AG04449 (cell line): ENCODE measurements at regions not wholly inside any gene's neighbourhood (a gene's known extent, or its start where the extent isn't known, plus 50 kb on each side); places are given as distances from the start of the nearest gene placed in this dataset.
A peak's percentile ranks its signal among the peaks of the same experiment; 100 is the strongest.

Source experiments
- CTCF ChIA-PET: fragments of 350-600 bp; formaldehyde crosslinking; extraction: SDS; loops from one replicate; lab custom pipeline; 2021; ENCODE audit warnings: antibody characterized with exemption; lab: Yijun Ruan, JAX
- POLR2A ChIA-PET: fragments of 400-600, 350-600 bp; formaldehyde crosslinking; extraction: SDS; loops from one replicate; lab custom pipeline; 2020; ENCODE audit warnings: antibody characterized with exemption, inconsistent platforms; lab: Yijun Ruan, JAX
- DNase-seq: peaks from one replicate; pipeline ENCODE4 v3.0.0-alpha.2; 2010; ENCODE audit warnings: low read depth, low spot score
- H3K4me3 ChIP-seq: 2 replicates; pipeline ENCODE4 v1.5.1; 2011; ENCODE audit warnings: low read depth, mild to moderate bottlenecking, control low read depth, low read length
- CTCF ChIP-seq: IDR thresholded peaks from one replicate; pipeline ENCODE4 v1.5.1; 2011; ENCODE audit warnings: mild to moderate bottlenecking, moderate library complexity, low read length, control low read depth, inconsistent platforms; ENCODE audit not compliant: insufficient read depth; ENCODE audit errors: missing control alignments

GRCh38 chr9:105144841-105145240 is 99.6 kb upstream of the SLC44A1 start:
- ChIA-PET CTCF (interaction anchor here (1.3 to 1.6 kb wide), 2 partner anchors 269 to 281 kb away, joined by 4 read pairs; no protein-coding TSS in a partner anchor), POLR2A (no interaction called here)
- DNase-seq = no peak
- H3K4me3 ChIP-seq = no peak overlapping the region
- no peak for TF ChIP-seq CTCF

GRCh38 chr9:105146677-105147076 is 97.8 kb upstream of the SLC44A1 start:
- H3K4me3 ChIP-seq = no peak overlapping the region
- ChIA-PET CTCF (interaction anchor here (0.6 to 2.6 kb wide), 4 partner anchors 9 to 283 kb away, joined by 3 to 11 read pairs (median 4); no protein-coding TSS in a partner anchor), POLR2A (no interaction called here)
- TF ChIP-seq CTCF = no peak
- no peak for DNase-seq

GRCh38 chr9:105147110-105147871 is 97.2 kb upstream of the SLC44A1 start:
- DNase-seq = no peak
- ChIA-PET POLR2A (interaction anchor here (1.2 kb wide), 1 partner anchor 179 kb away, joined by 3 read pairs; no protein-coding TSS in a partner anchor), CTCF (interaction anchor here (1.9 to 2.6 kb wide), 3 partner anchors 9 to 220 kb away, joined by 4 to 11 read pairs (median 5); no protein-coding TSS in a partner anchor)
- H3K4me3 ChIP-seq = no peak overlapping the region
- no peak for TF ChIP-seq CTCF

GRCh38 chr9:105148328-105149006 is 96.0 kb upstream of the SLC44A1 start:
- ChIA-PET CTCF (interaction anchor here (1.0 to 2.1 kb wide), 5 partner anchors 9 to 285 kb away, joined by 3 to 5 read pairs (median 3); no protein-coding TSS in a partner anchor), POLR2A (interaction anchor here (0.6 to 1.2 kb wide), 4 partner anchors 8 to 180 kb away, joined by 3 to 6 read pairs (median 3); no protein-coding TSS in a partner anchor)
- TF ChIP-seq CTCF = peak; percentile 18

GRCh38 chr9:105150991-105151685 is 93.3 kb upstream of the SLC44A1 start:
- ChIA-PET CTCF (interaction anchor here (1.0 to 2.4 kb wide), 4 partner anchors 264 to 343 kb away, joined by 3 to 11 read pairs (median 6); no protein-coding TSS in a partner anchor), POLR2A (interaction anchor here (0.6 to 1.1 kb wide), 2 partner anchors 201 to 224 kb away, joined by 3 read pairs; no protein-coding TSS in a partner anchor)
- DNase-seq = no peak
- no peak overlapping the region for H3K4me3 ChIP-seq
- TF ChIP-seq CTCF = no peak

More at GRCh38 chr9:105148328-105149006, 96.0 kb upstream of the SLC44A1 start:
- DNase-seq = no peak
- no peak overlapping the region for H3K4me3 ChIP-seq
